Left ventricle myocardium superior (tissue), 1 donor: ENCODE measurements at regions not wholly inside any gene's neighbourhood (a gene's known extent, or its start where the extent isn't known, plus 50 kb on each side); places are given as distances from the start of the nearest gene placed in this dataset.
"Not testable (repeated sequence)": the region's sequence is repeated elsewhere in the genome, so short reads cannot be mapped to it uniquely, and the experiment has no call there.

Experiments
- ATAC-seq: fragments of 200-7000 bp; cut with Tn5 transposase; one replicate; pipeline ENCODE4 v1.9.1; 2020; ENCODE audit warnings: mild to moderate bottlenecking, moderate library complexity
- DNase-seq: peaks from one replicate; pipeline ENCODE4 v3.0.0-alpha.2; 2020
- intact Hi-C: fragments of 100-400 bp; cut with micrococcal nuclease; formaldehyde crosslinking; loops from one replicate; pipeline ENCODE4 v1.11.0; 2022
- donor health status: DM: no; HTN: yes; CAD: no; lungs with severe emphysema.

DNA sequence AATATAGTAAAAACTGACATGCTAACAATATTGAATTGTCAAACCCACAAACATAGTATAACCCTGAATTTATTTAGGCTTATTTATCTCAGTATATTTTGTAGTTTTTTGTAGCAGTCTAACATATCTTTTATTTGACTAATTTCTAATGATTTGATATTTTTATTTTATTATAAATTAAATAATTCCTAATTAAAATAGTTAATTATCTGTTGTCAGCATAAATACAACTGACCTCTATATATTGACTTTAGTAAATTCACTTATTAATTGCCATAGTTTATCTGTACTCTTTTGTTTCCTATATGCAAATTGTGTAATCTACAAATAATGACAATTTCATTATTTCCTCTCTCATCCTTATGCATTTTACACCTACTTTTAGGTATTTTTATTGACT, 215.1 kb upstream of the KIF2A start:
- no peak for DNase-seq
- intact Hi-C loops: no loop called here
- no peak for ATAC-seq

DNA sequence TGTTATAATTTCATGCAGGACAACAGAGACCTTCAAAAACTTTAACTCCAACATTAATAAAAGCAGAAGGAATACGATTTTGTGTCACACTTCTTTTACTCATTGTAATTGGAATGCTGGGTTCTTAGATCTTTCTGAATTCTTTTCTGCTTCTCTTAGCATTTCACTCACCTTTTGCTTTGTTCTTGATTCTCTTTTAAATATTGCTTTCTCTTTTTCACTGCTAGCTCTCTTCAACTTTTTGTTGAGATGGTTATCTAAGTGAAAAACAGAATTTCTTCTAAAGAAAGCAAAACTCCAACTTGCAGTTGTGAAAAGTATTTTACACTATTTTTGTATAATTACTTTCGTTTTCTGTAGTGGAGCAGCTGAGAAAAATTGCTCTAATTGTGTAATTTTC, 212.6 kb upstream of the KIF2A start:
- no peak for DNase-seq
- intact Hi-C loops: no loop called here
- no peak for ATAC-seq

DNA sequence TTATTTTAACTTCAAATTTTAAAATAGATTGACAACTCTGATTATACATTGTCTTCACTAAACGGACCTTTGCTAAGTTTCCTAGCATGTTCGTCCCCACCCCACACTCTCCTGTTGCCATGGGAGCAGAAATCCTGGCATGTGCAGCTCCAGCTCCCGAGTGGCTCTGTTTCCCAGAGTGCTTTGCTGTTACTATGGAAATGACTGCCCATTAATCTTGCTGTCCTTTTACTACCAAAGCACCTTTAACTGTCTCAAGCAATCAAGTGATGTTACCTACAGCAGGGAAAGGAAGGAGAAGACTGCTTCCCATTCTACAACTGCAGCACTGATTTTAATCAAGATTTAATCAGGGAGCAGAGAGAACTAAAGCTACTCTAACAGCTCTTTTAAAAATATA, 212.0 kb upstream of the KIF2A start:
- intact Hi-C loops: no loop called here
- peak; percentile 25 for DNase-seq
- ATAC-seq: no peak

DNA sequence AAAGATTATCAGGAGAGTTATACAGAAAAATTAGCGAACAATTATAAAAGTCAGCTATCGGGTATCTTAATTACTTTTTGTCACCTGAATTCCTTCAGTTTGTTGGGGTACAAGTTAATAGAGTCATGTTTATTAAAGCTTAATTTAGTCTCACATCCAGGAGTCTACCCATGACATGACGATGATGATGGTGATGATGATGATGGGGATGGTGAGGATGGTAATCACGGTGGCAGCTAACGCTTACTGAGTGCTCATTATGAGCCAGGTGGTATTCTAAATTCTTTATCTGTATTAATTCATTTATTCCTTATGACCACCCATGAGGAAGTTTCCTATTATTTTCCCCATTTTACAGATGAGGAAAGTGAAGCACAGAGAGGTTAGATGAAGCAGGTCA, 208.6 kb upstream of the KIF2A start:
- DNase-seq: no peak
- no peak for ATAC-seq
- intact Hi-C loops: no loop called here

DNA sequence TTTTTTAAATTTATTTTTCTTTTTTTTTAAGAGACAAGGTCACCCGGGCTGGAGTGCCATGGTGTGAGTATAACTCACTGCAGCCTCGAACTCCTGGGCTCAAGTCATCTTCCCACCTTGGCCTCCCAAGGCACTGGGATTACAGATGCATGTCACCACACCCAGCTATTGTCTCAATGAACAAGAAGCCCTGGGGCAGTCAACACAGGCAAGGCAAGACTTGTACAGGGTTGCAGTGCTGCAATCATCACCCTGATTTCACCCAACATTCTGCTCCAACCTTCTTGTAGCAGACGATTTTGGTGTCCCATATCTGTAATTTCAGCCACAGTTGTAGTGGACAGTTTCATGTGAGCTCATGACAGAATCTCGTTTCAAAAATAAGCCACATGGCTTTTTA, 205.8 kb upstream of the KIF2A start:
- DNase-seq: no peak
- ATAC-seq: no peak
- intact Hi-C loops: no loop called here

DNA sequence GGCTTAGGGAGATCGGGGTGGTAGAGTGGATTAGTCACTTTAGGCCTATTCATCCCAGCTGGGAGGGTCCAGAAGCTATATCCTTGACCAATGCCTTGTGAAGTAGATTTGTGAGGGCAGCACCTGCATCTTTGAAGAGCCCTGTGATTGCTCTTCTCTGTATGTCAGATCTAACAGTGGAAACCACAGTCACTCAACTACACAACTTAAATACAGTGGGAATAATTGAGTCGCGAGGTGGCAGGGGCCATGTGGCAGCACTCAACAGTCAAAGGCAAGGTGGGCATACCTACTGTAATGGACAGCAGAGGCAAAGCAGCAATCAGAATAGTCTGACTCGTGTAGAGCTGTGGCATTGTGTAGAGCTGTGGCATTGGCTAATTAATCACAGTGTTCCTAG, 202.1 kb upstream of the KIF2A start:
- DNase-seq, ATAC-seq, intact Hi-C loops: not testable (repeated sequence)

DNA sequence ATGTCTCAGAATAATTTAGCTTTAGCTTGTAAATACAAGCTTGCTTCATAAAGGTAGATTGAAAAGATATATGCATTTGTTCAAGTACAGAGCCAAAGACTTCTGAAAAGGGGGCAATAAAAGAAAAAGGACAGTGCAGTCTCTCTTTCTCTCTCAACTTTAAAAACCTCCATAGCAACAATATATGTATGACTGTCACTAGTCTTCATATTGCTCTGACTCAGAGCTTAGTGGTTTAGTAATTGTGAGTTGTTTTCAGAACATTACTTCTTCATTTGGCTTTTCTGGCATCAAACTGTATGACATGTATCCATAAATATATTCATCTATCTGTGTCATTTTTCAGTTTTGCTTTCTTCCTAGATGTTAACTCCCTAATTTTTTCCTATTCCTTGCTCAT, 194.6 kb upstream of the KIF2A start:
- no peak for DNase-seq
- no peak for ATAC-seq
- intact Hi-C loops: no loop called here

DNA sequence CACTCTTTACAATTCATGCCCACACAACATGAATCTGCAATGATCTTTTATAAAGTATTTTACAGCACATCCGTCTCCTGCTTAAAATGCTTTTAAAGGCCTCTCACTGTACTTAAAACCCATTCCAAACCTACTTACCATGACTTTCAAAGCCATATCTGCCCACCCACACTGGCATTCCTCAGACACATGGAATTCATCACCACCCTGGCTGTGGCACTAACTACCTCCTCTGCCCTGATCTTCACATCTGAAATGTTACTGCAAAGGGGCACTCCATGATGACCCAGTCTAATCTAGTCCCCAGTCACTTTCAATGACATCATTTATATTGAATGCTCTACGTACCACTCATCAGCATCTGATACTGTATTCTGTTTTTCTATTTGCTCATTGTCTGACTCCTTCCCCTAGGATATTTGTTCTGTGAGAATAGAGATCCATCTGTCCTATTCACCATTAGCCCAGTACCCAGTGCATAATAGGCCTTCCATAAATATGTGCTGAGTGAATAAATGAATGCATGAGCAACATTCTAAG, 193.2 kb upstream of the KIF2A start:
- ATAC-seq (no peak), DNase-seq (no peak)
- intact Hi-C loops: no loop called here

DNA sequence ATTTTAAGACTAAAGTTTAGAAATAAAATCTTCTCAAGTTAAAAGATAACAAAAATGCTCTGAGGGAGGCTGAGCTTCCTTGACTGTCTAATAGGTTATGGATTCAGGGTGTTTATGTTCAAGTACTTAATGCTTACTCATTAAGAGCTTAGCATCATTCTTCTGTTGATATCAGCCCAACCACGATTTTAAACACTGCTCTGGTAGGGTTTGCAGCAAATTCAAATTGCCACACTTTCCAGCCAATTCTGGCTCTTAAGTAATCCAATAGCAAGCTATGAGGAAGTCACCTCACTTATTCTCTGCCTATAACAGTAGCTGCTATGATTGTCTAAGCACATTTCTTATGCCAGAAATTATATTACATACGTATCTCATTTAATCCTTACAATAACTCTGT, 191.0 kb upstream of the KIF2A start:
- ATAC-seq (no peak), DNase-seq (no peak)
- intact Hi-C loops: no loop called here

DNA sequence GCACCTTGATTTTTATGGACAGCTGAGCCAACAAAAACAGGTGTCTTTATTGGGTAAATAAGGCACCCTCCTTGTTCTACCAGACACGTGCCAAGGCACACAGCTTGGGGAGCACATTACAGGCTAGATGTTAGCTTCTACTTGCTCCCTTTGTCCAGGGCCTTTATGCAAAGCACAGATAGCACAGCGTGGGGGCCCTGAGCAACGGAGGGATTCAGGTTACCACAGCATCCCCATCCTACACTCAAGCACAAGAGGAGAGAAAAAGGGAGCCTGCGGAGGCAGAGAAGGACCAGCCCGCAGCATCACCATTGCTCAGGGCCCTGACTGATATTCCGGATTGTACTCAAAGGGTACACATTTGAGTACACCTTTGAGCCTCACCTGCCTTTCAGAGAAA, 181.7 kb upstream of the KIF2A start:
- intact Hi-C loops: no loop called here
- ATAC-seq: no peak

DNA sequence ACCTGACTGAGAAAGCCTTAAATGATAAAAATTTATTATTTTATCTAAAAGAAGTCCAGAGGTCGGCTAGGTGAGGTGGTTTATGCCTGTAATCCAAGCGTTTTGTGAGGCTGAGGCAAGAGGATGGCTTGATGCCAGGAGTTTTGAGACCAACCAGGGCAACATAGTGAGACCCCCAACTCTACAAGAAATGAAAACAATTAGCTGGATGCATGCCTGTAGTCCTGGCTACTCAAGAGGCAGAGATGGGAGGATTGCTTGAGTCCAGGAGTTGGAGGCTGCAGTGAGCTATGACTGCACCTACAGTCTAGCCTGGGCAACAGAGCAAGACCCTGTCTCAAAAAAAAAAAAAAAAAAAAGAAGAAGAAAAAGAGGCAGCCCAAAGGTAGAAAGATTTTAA, 179.9 kb upstream of the KIF2A start:
- no peak for DNase-seq
- intact Hi-C loops: no loop called here
- no peak for ATAC-seq

More for the DNA sequence above, 181.7 kb upstream of the KIF2A start:
- no peak for DNase-seq

DNA sequence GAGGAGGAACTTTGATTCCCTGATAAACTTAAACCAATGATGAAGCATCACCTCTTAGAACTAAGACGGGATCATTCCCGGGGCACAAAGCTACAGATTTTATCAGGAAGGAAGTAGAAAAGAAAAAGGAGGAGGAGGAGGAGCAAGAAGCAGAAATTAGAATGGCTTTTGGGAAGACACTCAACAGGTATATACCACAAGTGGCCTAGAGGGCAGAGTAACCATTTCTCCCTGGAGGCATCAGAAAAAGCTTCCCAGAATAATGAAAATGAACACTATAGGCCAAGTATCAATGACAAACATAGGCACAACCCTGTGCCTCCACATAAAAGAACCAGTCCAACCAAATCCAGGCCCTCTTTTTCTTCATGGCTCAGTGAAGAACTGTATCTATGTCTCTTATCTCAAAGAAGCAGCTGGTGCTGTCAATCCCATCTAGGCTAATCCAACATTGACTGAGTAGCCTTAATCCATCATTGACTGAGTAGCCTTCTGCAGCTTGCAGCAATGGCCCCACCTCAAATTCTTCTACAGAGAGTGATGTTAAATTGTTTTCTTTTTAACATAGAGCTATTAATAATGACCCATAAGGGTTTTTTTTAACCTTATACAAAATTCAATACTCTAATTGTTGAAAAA, 178.8 kb upstream of the KIF2A start:
- DNase-seq: no peak
- intact Hi-C loops: no loop called here
- ATAC-seq: no peak

DNA sequence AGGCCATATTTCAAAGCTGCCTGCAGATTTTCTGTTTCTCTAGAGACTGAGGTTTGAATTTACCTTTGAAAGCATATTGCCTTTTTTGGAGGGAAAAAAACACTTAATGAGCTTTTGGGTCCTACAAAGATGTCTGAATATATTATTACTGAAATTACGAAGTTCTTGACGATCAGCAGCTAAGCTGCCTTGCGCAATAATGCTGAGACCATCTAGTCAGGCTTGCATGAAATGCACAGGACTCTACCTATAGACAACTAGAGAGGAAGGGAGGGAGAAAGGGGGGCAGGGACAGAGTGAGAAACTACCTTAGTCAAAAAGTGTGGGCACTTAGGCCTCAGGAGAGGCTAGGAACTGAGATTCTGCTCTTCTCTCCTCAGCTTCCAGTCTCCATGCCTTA, 175.9 kb upstream of the KIF2A start:
- intact Hi-C loops: no loop called here
- DNase-seq (no peak), ATAC-seq (no peak)

DNA sequence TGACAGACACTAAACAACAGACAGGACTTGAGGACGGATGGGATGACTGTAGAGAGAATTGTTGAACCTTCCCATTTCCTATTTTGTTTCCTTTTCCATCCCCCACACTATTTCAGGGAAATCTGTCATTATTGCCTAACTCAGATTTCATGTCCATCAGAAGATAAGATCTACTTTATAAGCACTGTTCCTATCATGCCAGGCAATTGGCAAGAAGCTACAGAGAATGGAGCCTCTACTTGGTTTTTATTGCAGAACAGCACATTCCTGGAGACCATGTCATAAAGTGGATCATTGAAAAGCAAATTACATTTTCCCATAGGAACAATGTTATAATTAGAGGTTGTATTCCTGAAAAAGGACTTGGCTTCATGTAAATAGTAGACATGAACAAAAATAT, 173.7 kb upstream of the KIF2A start:
- intact Hi-C loops: no loop called here
- DNase-seq (no peak), ATAC-seq (no peak)

DNA sequence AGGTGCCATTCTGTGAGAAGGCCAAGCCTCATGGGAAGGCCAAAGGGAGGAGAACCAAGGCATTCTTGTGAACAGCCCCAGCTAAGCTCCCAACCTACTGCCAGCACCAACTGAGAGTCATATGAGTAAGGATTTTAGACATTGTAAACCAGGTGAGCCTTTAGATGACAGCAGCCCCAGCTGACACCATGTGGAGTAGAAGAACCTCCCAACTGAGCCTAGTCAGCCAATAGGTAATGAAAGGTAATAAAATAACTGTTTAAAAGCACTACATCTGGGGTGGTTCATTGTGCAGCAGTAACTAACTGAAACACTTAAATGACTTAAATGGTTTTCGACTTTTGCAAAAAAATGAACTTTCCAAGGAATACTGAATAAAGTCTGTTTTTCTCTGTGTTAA, 172.6 kb upstream of the KIF2A start:
- ATAC-seq (no peak), DNase-seq (no peak)
- intact Hi-C loops: no loop called here

DNA sequence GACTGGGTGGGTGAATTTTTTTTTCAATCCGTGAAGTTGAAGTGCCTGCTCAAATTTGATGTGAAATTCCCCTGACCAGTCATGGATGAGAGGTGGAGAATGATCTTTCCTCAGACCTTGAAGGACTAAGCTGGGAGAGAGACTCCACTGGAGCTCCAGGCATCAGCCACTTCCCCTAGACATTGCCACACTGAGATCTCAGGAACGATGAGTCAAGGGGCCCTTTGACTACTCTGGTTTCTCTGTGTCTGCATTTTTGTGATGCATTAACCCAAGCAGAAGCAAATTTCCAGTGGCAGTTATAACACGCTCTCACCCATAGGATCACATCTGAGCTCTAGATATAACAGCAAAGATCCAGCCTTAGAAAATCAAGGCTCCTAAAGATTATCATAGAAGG, 171.2 kb upstream of the KIF2A start:
- ATAC-seq (no peak), DNase-seq (no peak)
- intact Hi-C loops: no loop called here

DNA sequence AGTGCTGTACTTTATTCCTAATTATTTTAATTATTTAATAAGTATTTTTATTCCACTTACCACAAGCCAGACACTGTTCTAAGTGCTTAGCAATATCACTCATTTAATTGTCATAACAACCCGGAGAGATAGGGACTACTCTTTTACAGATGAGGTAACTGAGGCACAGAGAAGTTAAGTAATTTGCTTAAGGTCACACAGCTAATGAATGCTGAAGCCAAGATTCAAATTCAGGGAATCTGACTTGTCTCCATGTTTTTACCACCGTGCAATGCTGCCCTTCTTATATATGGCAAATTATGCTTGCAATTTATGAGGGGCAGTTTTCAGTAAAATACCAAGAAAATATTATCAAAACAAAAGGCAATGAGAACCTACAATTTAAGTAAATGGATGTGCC, 168.4 kb upstream of the KIF2A start:
- ATAC-seq: no peak
- intact Hi-C loops: no loop called here
- DNase-seq: no peak

DNA sequence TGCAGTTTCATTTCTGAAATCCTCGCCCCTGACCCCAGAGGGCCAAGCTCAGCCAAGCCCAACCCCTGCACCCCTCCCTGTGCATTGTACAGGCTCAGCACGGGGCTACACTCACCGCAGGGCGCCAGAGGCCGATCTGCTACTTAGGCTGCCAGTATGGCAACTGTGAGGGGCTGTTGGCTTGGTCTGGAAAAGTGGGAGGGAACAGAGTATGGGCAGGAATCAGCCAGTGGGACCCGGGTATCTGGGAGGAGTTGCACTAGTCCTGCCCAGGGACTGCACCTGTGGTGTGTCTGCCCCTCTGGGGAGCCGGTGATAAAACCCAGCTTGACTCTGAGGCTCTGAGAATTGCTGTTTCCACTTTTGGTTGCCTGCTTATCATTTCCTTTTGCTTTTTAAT, 167.4 kb upstream of the KIF2A start:
- DNase-seq: no peak
- no peak for ATAC-seq
- intact Hi-C loops: no loop called here

DNA sequence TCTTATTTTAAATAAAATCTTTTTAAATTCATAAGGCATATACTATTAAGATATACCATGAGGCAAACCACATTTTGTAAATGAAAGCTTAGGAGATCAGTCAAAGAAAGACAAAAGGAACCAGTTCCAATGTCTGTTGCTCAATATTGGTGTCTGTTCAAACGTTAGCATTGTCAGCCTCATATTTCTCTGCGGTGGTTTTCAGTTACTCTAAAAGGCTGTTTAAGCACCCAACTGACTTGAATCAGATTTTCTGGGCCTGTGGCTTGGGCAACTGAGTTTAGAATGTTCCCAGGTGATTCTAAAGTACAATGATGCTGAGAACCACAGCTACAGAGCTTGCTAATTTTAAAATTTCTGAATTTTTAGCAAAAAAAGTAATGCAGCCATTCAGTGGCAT, 166.3 kb upstream of the KIF2A start:
- no peak for ATAC-seq
- no peak for DNase-seq
- intact Hi-C loops: no loop called here

DNA sequence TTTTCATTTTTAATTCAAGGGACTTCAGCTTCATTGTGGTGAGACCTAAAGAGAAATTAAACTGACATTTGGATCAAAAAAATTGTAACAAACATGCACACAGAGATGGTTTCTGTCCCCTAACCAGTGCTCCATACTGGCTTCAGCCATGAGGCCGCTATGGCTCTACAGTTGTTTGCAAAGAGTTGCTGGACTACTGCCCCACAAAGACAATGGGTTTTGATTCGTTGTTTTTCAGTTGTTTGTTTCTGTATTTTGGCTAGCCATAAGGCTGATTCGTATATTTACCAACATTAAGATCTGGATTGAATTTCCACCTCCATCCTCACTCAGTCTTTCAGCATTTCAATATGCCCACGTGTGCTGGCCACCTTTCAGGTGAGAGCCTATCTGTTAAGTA, 163.7 kb upstream of the KIF2A start:
- ATAC-seq (no peak), DNase-seq (no peak)
- intact Hi-C loops: no loop called here

DNA sequence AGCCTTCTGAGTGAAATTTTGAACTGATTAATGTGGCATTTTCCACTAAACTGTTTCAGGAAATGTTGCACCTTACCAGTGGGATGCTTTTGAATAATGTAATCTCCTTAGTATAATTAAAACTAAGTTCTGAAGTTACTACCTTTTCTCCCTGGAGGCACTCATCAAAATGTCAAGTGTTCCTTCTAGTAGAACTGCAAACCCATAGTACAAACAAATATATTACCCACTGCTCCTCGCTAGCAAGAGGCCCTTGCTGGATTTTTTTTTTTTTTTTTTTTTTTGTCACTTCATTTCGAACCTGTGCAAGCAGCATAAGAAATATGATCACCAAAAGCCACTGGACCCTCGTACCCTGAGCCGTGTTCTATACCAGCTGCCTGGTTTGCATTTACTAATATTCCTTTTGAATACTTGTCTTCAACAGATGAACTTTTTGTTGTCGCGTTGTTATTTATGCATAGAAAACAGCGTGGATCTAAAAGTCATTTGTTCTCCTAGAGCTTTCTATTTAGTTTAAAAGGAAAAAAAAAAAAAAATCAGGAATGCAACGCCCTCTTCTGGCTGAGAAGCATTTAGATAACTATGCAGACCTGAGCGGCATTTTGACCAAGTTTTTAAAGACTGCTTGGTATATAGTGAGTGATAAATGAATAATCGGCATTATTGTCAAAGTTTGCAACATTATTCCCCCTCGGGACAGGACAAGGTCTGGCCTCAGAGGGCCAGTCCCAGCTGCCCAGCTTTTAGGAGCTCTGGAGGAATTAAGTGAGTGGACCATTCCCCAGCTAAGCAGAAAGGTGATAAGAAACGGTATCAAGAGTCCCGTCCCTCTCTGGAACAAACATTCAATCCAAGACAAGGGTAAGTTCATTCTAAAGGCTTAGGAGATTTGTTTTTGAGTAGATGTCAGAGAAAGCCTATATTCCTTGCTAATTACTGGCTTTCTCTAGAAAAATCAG, 162.5 kb upstream of the KIF2A start:
- DNase-seq: no peak
- no peak for ATAC-seq
- intact Hi-C loops: no loop called here
